ENCODE measurements at regions not wholly inside any gene's neighbourhood (a gene's known extent, or its start where the extent isn't known, plus 50 kb on each side); places are given as distances from the start of the nearest gene placed in this dataset.

DNA sequence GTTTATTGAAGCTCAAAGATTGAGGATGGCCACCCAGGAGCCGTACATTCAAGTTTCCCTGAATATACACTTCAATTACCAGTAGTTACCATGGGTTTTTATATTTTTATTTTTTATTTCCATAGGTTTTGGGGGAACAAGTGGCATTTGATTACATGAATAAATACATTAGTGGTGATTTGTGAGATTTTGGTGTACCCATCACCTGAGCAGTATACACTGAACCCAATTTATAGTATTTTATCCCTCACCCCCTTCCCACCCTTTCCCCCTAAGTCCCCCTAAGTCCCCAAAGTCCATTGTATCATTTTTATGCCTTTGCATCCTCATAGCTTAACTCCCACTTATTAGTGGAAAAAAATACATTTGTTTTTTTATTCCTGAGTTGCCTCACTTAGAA lies 791.4 kb downstream of the BRINP3 start:
- H3K4me1 ChIP-seq = no peaks in the 10 kb centered on the region
- H3K27me3 ChIP-seq = no peaks in the 10 kb centered on the region
- no peak overlapping the region for H3K27ac ChIP-seq
- no peaks in the 10 kb centered on the region for H3K36me3 ChIP-seq
- H3K4me3 ChIP-seq = no peak overlapping the region
- WGBS (ENCODE audit: insufficient coverage, low coverage, low lambda C conversion rate, missing lambda C conversion rate) = 65% methylated on average over 1 of the region's 1 CpG
- no peak for DNase-seq
- no peaks in the 10 kb centered on the region for H3K9me3 ChIP-seq
- intact Hi-C loops (cut with DNase I) = no loop called here
- no peak for TF ChIP-seq POLR2A (IDR thresholded peaks at IDR 0.05)
- TF ChIP-seq, protein P1, sequence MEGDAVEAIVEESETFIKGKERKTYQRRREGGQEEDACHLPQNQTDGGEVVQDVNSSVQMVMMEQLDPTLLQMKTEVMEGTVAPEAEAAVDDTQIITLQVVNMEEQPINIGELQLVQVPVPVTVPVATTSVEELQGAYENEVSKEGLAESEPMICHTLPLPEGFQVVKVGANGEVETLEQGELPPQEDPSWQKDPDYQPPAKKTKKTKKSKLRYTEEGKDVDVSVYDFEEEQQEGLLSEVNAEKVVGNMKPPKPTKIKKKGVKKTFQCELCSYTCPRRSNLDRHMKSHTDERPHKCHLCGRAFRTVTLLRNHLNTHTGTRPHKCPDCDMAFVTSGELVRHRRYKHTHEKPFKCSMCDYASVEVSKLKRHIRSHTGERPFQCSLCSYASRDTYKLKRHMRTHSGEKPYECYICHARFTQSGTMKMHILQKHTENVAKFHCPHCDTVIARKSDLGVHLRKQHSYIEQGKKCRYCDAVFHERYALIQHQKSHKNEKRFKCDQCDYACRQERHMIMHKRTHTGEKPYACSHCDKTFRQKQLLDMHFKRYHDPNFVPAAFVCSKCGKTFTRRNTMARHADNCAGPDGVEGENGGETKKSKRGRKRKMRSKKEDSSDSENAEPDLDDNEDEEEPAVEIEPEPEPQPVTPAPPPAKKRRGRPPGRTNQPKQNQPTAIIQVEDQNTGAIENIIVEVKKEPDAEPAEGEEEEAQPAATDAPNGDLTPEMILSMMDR (IDR thresholded peaks at IDR 0.05) = no peak
- ATAC-seq = no peak

DNA sequence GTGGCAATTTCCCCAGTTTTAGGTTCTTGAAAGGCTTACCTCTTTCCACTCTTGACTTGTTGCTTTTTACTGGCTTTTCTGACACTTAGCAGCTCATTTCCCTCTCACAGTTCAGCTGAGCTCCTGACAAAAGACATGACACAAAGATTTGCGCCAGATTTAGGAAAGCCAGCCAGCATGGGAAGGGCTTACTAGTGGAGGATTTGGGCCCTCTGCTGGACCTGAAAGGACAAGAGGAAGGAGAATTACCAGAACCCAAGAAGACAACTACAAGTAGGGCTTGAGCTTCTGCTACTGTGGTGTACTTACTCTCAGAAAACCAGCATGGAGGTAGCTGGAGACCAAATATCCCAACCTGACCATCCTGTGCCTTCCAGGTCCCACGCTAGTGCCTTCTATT lies 784.5 kb downstream of the BRINP3 start:
- intact Hi-C loops (cut with DNase I) = no loop called here
- H3K4me3 ChIP-seq = no peak overlapping the region
- no peaks in the 10 kb centered on the region for H3K4me1 ChIP-seq
- no peak for DNase-seq
- H3K27ac ChIP-seq = no peak overlapping the region
- no peaks in the 10 kb centered on the region for H3K36me3 ChIP-seq
- H3K27me3 ChIP-seq = no peaks in the 10 kb centered on the region
- WGBS (ENCODE audit: insufficient coverage, low coverage, low lambda C conversion rate, missing lambda C conversion rate) = 62% methylated on average over 2 of the region's 2 CpGs
- TF ChIP-seq, protein P1 (IDR thresholded peaks at IDR 0.05) = no peak
- TF ChIP-seq POLR2A (IDR thresholded peaks at IDR 0.05) = no peak
- ATAC-seq = no peak
- no peaks in the 10 kb centered on the region for H3K9me3 ChIP-seq

DNA sequence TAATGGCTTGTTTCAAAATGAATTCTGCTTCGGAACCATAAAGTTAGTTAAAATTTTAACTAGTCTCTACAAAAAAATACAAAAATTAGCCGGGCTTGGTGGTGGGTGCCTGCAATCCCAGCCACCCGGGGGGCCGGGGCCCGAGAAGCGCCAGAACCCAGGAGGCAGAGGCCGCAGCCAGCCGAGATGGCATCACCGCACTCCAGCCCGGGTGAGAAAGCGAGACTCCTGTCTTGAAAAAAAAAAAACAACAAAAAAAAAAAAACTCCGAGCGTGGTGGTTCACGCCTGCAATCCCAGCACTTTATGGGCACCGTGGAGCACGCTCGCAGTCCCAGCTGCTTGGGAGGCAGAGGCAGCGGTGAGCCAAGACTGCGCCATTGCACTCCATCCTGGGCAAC lies 781.4 kb downstream of the BRINP3 start:
- H3K27ac ChIP-seq = no peak overlapping the region
- ATAC-seq (no peak), DNase-seq (no peak)
- intact Hi-C loops (cut with DNase I) = no loop called here
- no peaks in the 10 kb centered on the region for H3K4me1 ChIP-seq
- TF ChIP-seq POLR2A (IDR thresholded peaks at IDR 0.05) = no peak
- TF ChIP-seq, protein P1 (IDR thresholded peaks at IDR 0.05) = no peak
- 73% methylated on average over 10 of the region's 19 CpGs for WGBS (ENCODE audit: insufficient coverage, low coverage, low lambda C conversion rate, missing lambda C conversion rate)
- no peaks in the 10 kb centered on the region for H3K27me3 ChIP-seq
- no peaks in the 10 kb centered on the region for H3K36me3 ChIP-seq
- no peak overlapping the region for H3K4me3 ChIP-seq
- H3K9me3 ChIP-seq = no peaks in the 10 kb centered on the region

DNA sequence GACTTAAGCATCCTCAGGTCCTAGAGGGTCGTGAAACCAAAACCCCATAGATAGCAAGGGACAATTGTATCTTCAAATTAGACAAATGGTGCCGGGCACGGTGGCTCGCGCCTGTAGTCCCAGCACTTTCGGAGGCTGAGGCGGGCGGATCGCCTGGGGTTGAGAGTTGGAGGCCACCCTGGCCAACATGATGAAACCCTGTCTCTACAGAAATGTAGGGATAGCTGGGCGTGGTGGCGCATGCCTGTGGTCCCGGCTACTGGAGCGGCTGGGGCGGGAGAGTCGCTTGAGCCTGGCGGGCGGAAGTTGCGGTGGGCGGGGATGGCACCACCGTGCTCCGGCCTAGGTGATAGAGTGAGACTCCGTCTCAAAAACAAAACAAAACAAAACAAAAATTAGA lies 780.6 kb downstream of the BRINP3 start:
- 87% methylated on average over 18 of the region's 22 CpGs for WGBS (ENCODE audit: insufficient coverage, low coverage, low lambda C conversion rate, missing lambda C conversion rate)
- DNase-seq (no peak), ATAC-seq (no peak)
- Histone ChIP-seq H3K9me3 (no peaks in the 10 kb centered on the region), H3K27me3 (no peaks in the 10 kb centered on the region), H3K4me1 (no peaks in the 10 kb centered on the region), H3K36me3 (no peaks in the 10 kb centered on the region), H3K4me3 (no peak overlapping the region), H3K27ac (no peak overlapping the region)
- TF ChIP-seq POLR2A (IDR thresholded peaks at IDR 0.05) = no peak
- TF ChIP-seq, protein P1 (IDR thresholded peaks at IDR 0.05) = no peak
- intact Hi-C loops (cut with DNase I) = no loop called here

DNA sequence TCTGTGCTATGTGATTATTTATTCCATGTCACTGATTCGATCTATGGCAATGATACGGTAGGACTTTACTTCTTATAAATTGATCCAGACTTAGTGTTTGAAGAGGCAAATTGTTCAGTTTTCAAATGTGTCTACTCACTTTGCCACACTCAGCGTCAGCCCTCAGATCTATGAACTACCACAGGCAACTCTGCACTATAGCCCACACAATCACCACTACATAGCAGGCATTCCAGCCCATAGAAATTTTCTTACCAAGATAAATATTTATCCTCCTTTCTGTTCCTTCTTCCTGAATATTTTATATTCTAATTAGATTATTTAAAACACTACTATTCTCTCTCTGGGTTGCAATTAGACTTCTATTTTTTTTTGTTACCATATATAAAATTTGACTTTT lies 776.1 kb downstream of the BRINP3 start:
- TF ChIP-seq POLR2A (IDR thresholded peaks at IDR 0.05) = no peak
- TF ChIP-seq, protein P1 (IDR thresholded peaks at IDR 0.05) = no peak
- H3K9me3 ChIP-seq = no peaks in the 10 kb centered on the region
- intact Hi-C loops (cut with DNase I) = no loop called here
- H3K4me3 ChIP-seq = no peak overlapping the region
- no peaks in the 10 kb centered on the region for H3K36me3 ChIP-seq
- H3K4me1 ChIP-seq = no peaks in the 10 kb centered on the region
- no peaks in the 10 kb centered on the region for H3K27me3 ChIP-seq
- no peak for DNase-seq
- ATAC-seq = no peak
- H3K27ac ChIP-seq = no peak overlapping the region
- 34% methylated on average over 3 of the region's 3 CpGs for WGBS (ENCODE audit: insufficient coverage, low coverage, low lambda C conversion rate, missing lambda C conversion rate)

All from right lobe of liver (tissue), 6 donors.